Sigmoid colon (tissue), 6 donors: ENCODE measurements at regions not wholly inside any gene's neighbourhood (a gene's known extent, or its start where the extent isn't known, plus 50 kb on each side); places are given as distances from the start of the nearest gene placed in this dataset.
"Not testable (repeated sequence)": the region's sequence is repeated elsewhere in the genome, so short reads cannot be mapped to it uniquely, and the experiment has no call there.

Source experiments
- DNase-seq: peaks from one replicate; pipeline ENCODE4 v3.0.0-alpha.2; 2019
- H3K27ac ChIP-seq, 4 donors: fragments of 200-600 bp; sonication (generic); one replicate each; pipeline ENCODE4 v1.5.1; 2016 to 2019; ENCODE audit warnings: mild to moderate bottlenecking in 1 of 4
- H3K27me3 ChIP-seq, 3 donors: fragments of 200-600 bp; sonication (generic); one replicate each; pipeline ENCODE4 v1.5.1; 2019; ENCODE audit warnings: mild to moderate bottlenecking in 1 of 3
- H3K36me3 ChIP-seq, 4 donors: fragments of 200-600 bp; sonication (generic); one replicate each; pipeline ENCODE4 v1.5.1; 2016 to 2019
- H3K4me1 ChIP-seq, 4 donors: fragments of 200-600 bp; sonication (generic); one replicate each; pipeline ENCODE4 v1.5.1; 2017 to 2019
- H3K4me3 ChIP-seq, 4 donors: fragments of 200-600 bp; sonication (generic); one replicate each; pipeline ENCODE4 v1.5.1; 2017 to 2019; ENCODE audit warnings: mild to moderate bottlenecking in 2 of 4, moderate library complexity in 1 of 4
- H3K9me3 ChIP-seq, 4 donors: fragments of 200-600 bp in 3 of 4; sonication (generic) in 3 of 4; one replicate each; pipeline versions ENCODE4 v1.5.1 to v1.6.1; 2013 to 2019
- EP300 ChIP-seq, 4 donors: sonication (generic); formaldehyde crosslinking; IDR thresholded peaks; one replicate each; pipeline ENCODE4 v1.6.1; 2017; ENCODE audit warnings: antibody characterized with exemption in 4 of 4
- POLR2A ChIP-seq, 2 donors: fragments of 450-650 bp; IDR thresholded peaks; one replicate each; pipeline ENCODE4 v1.6.1; 2016; ENCODE audit warnings: antibody characterized with exemption in 2 of 2, mild to moderate bottlenecking in 2 of 2, moderate library complexity in 2 of 2
- POLR2AphosphoS5 ChIP-seq, 4 donors: sonication (generic); formaldehyde crosslinking; IDR thresholded peaks; one replicate each; pipeline ENCODE4 v1.6.1; 2017; ENCODE audit warnings: antibody characterized with exemption in 4 of 4
- WGBS, 2 donors: extraction: QIAGEN DNeasy Blood & Tissue Kit; methylation state at CpG; one replicate each; pipeline ENCODE4 v1.1.7; 2013; 5-methylcytosine and 5-hydroxymethylcytosine counted together
- intact Hi-C: fragments of 100-400 bp; cut with DNase I; formaldehyde crosslinking; loops from one replicate; pipeline ENCODE4 v1.15.1; 2023
- TF ChIP-seq, protein P1 (sequence below), 4 experiments: fragments of 450-650 bp in 3 of 4; fragments of 200-600 bp in 1 of 4; IDR thresholded peaks; one replicate each; pipeline ENCODE4 v1.5.1; 2016 to 2019; ENCODE audit warnings: antibody characterized with exemption in 4 of 4, mild to moderate bottlenecking in 3 of 4, moderate library complexity in 2 of 4
- donor health status: healthy with polysubstance abuse.
- donor health status: healthy.

DNA sequence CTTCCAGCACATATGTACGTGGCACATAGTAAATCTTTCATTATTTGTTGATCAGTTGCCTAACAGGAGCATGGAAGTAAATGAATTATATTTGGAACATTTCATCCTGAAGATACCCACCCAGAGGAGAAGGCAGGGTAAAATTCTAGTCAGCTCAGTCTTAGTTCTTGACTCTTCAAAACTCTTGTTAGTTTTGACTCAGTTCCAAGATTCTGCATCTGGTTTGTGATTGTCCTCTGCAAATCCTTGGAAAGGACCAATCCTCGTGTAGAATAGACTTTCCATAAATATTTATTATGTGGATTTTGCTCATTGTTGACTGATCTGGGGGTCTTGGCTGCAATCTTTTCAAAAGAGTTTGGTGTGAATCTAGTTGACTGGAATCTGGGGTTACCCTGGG, 257.5 kb upstream of the FAT1 start:
- Histone ChIP-seq H3K4me3 (no peak overlapping the region), H3K9me3 (no peaks in the 10 kb centered on the region), H3K36me3 (no peaks in the 10 kb centered on the region), H3K27ac (no peak overlapping the region), H3K27me3 (no peaks in the 10 kb centered on the region), H3K4me1 (no peaks in the 10 kb centered on the region)
- intact Hi-C loops: no loop called here
- TF ChIP-seq EP300 (IDR thresholded peaks at IDR 0.05) (no peak), POLR2AphosphoS5 (IDR thresholded peaks at IDR 0.05) (no peak), POLR2A (IDR thresholded peaks at IDR 0.05) (no peak)
- TF ChIP-seq, protein P1, sequence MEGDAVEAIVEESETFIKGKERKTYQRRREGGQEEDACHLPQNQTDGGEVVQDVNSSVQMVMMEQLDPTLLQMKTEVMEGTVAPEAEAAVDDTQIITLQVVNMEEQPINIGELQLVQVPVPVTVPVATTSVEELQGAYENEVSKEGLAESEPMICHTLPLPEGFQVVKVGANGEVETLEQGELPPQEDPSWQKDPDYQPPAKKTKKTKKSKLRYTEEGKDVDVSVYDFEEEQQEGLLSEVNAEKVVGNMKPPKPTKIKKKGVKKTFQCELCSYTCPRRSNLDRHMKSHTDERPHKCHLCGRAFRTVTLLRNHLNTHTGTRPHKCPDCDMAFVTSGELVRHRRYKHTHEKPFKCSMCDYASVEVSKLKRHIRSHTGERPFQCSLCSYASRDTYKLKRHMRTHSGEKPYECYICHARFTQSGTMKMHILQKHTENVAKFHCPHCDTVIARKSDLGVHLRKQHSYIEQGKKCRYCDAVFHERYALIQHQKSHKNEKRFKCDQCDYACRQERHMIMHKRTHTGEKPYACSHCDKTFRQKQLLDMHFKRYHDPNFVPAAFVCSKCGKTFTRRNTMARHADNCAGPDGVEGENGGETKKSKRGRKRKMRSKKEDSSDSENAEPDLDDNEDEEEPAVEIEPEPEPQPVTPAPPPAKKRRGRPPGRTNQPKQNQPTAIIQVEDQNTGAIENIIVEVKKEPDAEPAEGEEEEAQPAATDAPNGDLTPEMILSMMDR (IDR thresholded peaks at IDR 0.05): no peak
- no peak for DNase-seq
- 50 to 72% methylated on average over 2 of the region's 2 CpGs for WGBS, 2 donors

DNA sequence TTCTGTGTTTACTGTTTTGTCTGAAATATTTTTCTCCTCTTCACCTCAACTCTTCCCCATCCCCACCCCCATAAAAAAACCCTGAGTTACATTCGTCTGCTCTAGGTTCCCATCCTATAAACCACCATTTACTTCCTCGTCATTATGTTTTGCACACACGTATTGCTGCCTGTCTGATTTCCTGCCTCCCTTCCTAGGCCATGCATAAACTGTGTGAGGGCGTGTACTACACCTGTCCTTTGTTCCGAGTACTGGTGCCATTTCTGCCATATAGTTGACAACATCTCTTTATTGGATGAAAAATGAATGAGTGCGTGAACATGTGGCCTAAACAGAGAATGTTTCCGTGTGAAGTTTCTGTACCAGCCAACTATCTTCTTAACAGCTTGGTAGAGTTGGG, 258.5 kb upstream of the FAT1 start:
- DNase-seq: no peak
- no peak overlapping the region for H3K27ac ChIP-seq
- no peaks in the 10 kb centered on the region for H3K27me3 ChIP-seq
- H3K9me3 ChIP-seq: no peaks in the 10 kb centered on the region
- 36 to 73% methylated on average over 7 of the region's 7 CpGs for WGBS, 2 donors
- no peak overlapping the region for H3K4me3 ChIP-seq
- H3K36me3 ChIP-seq: no peaks in the 10 kb centered on the region
- TF ChIP-seq POLR2A (IDR thresholded peaks at IDR 0.05) (no peak), POLR2AphosphoS5 (IDR thresholded peaks at IDR 0.05) (no peak), EP300 (IDR thresholded peaks at IDR 0.05) (no peak)
- TF ChIP-seq, protein P1 (IDR thresholded peaks at IDR 0.05): no peak
- intact Hi-C loops: no loop called here
- H3K4me1 ChIP-seq: no peaks in the 10 kb centered on the region

DNA sequence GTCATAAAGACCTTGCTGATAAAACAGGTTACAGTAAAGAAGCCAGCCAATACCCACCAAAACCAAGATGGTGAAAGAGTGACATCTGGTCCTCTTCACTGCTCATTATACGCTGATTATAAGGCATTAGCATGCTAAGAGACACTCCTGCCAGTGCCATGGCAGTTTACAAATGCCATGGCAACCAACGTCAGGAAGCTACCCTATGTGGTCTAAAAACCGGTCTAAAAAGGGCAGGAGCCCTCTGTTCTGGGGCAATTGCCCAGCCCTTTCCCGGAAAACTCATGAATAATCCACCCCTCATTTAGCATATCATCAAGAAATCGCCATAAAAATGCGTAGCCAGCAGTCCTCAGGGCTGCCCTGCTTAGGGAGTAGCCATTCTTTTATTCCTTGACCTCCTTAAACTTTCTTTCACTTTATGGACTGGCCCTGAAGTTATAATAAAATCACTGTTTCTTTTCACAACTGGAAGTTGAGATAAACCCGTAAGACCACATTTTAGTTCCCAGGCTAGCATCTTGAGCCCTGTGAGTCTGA, 260.5 kb upstream of the FAT1 start:
- H3K27me3 ChIP-seq: no peaks in the 10 kb centered on the region
- TF ChIP-seq POLR2AphosphoS5 (IDR thresholded peaks at IDR 0.05): no peak
- TF ChIP-seq EP300 (IDR thresholded peaks at IDR 0.05): no peak
- TF ChIP-seq POLR2A (IDR thresholded peaks at IDR 0.05): no peak
- TF ChIP-seq, protein P1 (IDR thresholded peaks at IDR 0.05): no peak
- no peak overlapping the region for H3K4me3 ChIP-seq
- 76 to 79% methylated on average over 7 of the region's 7 CpGs for WGBS, 2 donors
- H3K36me3 ChIP-seq: no peaks in the 10 kb centered on the region
- no peak overlapping the region for H3K27ac ChIP-seq
- DNase-seq: no peak
- intact Hi-C loops: no loop called here
- H3K9me3 ChIP-seq: no peaks in the 10 kb centered on the region
- H3K4me1 ChIP-seq: no peaks in the 10 kb centered on the region

DNA sequence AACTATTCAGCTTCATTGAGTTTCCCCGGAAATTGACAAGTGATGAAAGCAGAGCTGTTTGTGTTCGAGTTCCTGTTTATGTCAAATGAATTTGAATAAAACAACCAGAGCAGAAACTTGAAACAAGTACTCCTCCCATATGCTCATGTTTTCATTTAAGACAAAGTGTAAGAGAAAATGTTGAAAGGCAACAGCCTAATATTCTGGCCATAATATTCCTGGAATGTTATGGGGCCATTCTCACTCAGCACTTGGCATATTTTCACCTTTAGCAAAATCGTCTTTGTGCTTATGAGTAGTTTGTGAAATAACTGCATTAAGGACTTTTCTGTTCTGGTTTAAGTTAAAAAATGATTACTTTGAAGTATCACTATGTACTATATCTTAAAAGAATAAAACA, 276.0 kb upstream of the FAT1 start:
- intact Hi-C loops: no loop called here
- Histone ChIP-seq H3K36me3 (no peaks in the 10 kb centered on the region), H3K9me3 (no peaks in the 10 kb centered on the region), H3K27ac (no peak overlapping the region), H3K4me1 (no peaks in the 10 kb centered on the region), H3K4me3 (no peak overlapping the region), H3K27me3 (no peaks in the 10 kb centered on the region)
- no peak for DNase-seq
- no peak for TF ChIP-seq POLR2AphosphoS5 (IDR thresholded peaks at IDR 0.05)
- 76 to 78% methylated on average over 3 of the region's 3 CpGs for whole genome bisulfite sequencing, 2 donors

DNA sequence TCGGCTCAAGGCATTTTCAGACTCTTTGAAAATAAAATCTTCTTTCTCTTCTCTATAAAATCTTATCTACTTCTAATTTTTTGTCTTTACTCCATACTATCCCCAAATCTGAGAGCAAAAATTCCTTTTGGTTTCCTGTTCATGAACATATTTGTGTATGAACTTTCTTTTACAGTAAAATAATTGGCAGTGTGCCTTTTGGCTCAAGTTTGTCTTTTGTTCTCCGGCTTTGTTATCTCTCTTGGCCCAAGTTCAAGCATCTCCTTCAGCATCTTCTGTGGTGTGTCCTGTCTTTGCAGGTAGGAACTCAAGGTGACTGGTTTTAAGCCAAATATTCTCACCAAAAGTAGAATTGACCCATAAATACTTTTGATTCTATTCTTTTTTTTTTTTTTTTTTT, 276.6 kb upstream of the FAT1 start:
- Histone ChIP-seq H3K36me3 (no peaks in the 10 kb centered on the region), H3K4me1 (no peaks in the 10 kb centered on the region), H3K4me3 (no peak overlapping the region), H3K27ac (no peak overlapping the region), H3K9me3 (no peaks in the 10 kb centered on the region), H3K27me3 (no peaks in the 10 kb centered on the region)
- intact Hi-C loops: no loop called here
- WGBS, 2 donors: 52 to 73% methylated on average over 2 of the region's 2 CpGs
- no peak for DNase-seq
- TF ChIP-seq EP300 (IDR thresholded peaks at IDR 0.05) (no peak), POLR2AphosphoS5 (IDR thresholded peaks at IDR 0.05) (no peak), POLR2A (IDR thresholded peaks at IDR 0.05) (no peak)
- TF ChIP-seq, protein P1 (IDR thresholded peaks at IDR 0.05): no peak

DNA sequence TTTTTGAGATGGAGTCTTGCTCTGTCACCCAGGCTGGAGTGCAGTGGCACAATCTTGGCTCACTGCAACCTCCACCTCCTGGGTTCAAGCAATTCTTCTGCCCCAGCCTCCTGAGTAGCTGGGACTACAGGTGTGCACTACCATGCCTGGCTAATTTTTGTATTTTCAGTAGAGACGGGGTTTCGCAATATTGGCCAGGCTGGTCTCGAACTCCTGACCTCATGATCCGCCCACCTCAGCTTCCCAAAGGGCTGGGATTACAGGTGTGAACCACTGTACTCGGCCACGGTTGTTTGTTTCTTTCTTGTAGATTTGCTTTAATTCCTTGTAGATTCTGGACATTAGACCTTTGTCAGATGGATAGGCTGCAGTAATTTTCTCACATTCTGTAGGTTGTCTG, 278.5 kb upstream of the FAT1 start:
- H3K27ac ChIP-seq, H3K36me3 ChIP-seq, H3K4me1 ChIP-seq, H3K9me3 ChIP-seq, H3K27me3 ChIP-seq, DNase-seq, H3K4me3 ChIP-seq, intact Hi-C loops: not testable (repeated sequence)
- 90 to 91% methylated on average over 6 of the region's 6 CpGs for WGBS, 2 donors
